CD4-positive, alpha-beta T cell treated with Interleukin-4 for 1 hour (primary cell): ENCODE measurements at regions not wholly inside any gene's neighbourhood (a gene's known extent, or its start where the extent isn't known, plus 50 kb on each side); places are given as distances from the start of the nearest gene placed in this dataset.

ENCODE experiments used
- DNase-seq, 2 donors: peaks; one replicate each; pipeline ENCODE4 v3.0.0-alpha.2; 2020 to 2022

GRCh38 chr3:168273036-168273435 is 177.3 kb upstream of the GOLIM4 start:
- DNase-seq: no peak

- no peak for DNase-seq
Measured at GRCh38 chr3:168272343-168272985, 176.7 kb upstream of the GOLIM4 start.

GRCh38 chr3:168271932-168272331 is 176.2 kb upstream of the GOLIM4 start:
- no peak for DNase-seq

- no peak for DNase-seq
Measured at GRCh38 chr3:168269001-168269400, 173.3 kb upstream of the GOLIM4 start.

GRCh38 chr3:168267179-168267578 is 171.5 kb upstream of the GOLIM4 start:
- no peak for DNase-seq

- DNase-seq: no peak
Measured at GRCh38 chr3:168266335-168266734, 170.6 kb upstream of the GOLIM4 start.

- DNase-seq: no peak
Measured at GRCh38 chr3:168262887-168263286, 167.2 kb upstream of the GOLIM4 start.

GRCh38 chr3:168260859-168261258 is 165.1 kb upstream of the GOLIM4 start:
- DNase-seq: no peak

- DNase-seq: no peak
Measured at GRCh38 chr3:168251371-168251770, 155.6 kb upstream of the GOLIM4 start.

GRCh38 chr3:168250415-168250861 is 154.7 kb upstream of the GOLIM4 start:
- no peak for DNase-seq

GRCh38 chr3:168249550-168250414 is 154.1 kb upstream of the GOLIM4 start:
- DNase-seq: peak; percentile 0 to 12

- no peak for DNase-seq
Measured at GRCh38 chr3:168249205-168249549, 153.5 kb upstream of the GOLIM4 start.

- no peak for DNase-seq
Measured at GRCh38 chr3:168248383-168249204, 152.9 kb upstream of the GOLIM4 start.

- DNase-seq: no peak
Measured at GRCh38 chr3:168241156-168241555, 145.4 kb upstream of the GOLIM4 start.

- DNase-seq: no peak
Measured at GRCh38 chr3:168239287-168239686, 143.6 kb upstream of the GOLIM4 start.

GRCh38 chr3:168233001-168233400 is 137.3 kb upstream of the GOLIM4 start:
- DNase-seq: no peak

- DNase-seq: no peak
Measured at GRCh38 chr3:168223085-168223484, 127.4 kb upstream of the GOLIM4 start.

- no peak for DNase-seq
Measured at GRCh38 chr3:168220556-168220955, 124.8 kb upstream of the GOLIM4 start.

GRCh38 chr3:168219530-168219929 is 123.8 kb upstream of the GOLIM4 start:
- no peak for DNase-seq

- DNase-seq: no peak
Measured at GRCh38 chr3:168218600-168218999, 122.9 kb upstream of the GOLIM4 start.

- no peak for DNase-seq
Measured at GRCh38 chr3:168216851-168217250, 121.1 kb upstream of the GOLIM4 start.

- DNase-seq: peak in 1 of 2 donors; percentile 22
Measured at GRCh38 chr3:168213920-168214319, 118.2 kb upstream of the GOLIM4 start.

- DNase-seq: no peak
Measured at GRCh38 chr3:168212664-168213285, 117.1 kb upstream of the GOLIM4 start.
